ENCODE measurements at regions not wholly inside any gene's neighbourhood (a gene's known extent, or its start where the extent isn't known, plus 50 kb on each side); places are given as distances from the start of the nearest gene placed in this dataset.
"Not testable (repeated sequence)": the region's sequence is repeated elsewhere in the genome, so short reads cannot be mapped to it uniquely, and the experiment has no call there.

- H3K4me3 Mint-ChIP-seq, result no peak overlapping the region
- H3K27ac Mint-ChIP-seq, result no peak overlapping the region
- H3K36me3 Mint-ChIP-seq (ENCODE audit: low read depth), result no peaks in the 10 kb centered on the region
- peaks cover 12% of the 10 kb centered on the region for H3K9me3 Mint-ChIP-seq
- H3K27me3 Mint-ChIP-seq (ENCODE audit: low read depth), result peaks cover 5% of the 10 kb centered on the region
- H3K4me1 Mint-ChIP-seq, result no peaks in the 10 kb centered on the region
- no peak for TF ChIP-seq CTCF (IDR thresholded peaks at IDR 0.05; ENCODE audit: unreplicated experiment in 3 of 3)
Measured at GRCh38 chr6:67812125-67812524, 823.0 kb upstream of the ADGRB3 start.

GRCh38 chr6:67811239-67812037, 823.6 kb upstream of the ADGRB3 start:
- peaks cover 12% of the 10 kb centered on the region for H3K9me3 Mint-ChIP-seq
- H3K4me1 Mint-ChIP-seq, result no peaks in the 10 kb centered on the region

DNA sequence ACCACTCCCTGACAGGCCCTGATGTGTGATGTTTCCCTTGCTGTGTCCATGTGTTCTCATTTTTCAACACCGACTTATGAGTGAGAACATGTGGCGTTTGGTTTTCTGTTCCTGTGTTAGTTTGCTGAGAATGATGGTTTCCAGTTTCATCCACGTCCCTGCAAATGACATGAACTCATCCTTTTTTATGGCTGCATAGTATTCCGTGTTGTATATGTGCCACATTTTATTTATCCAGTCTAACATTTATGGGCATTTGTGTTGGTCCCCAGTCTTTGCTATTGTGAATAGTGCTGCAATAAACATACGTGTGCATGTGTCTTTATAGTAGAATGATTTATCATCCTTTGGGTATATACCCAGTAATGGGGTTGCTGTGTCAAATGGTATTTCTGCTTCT, 830.3 kb upstream of the ADGRB3 start:
- H3K9me3 Mint-ChIP-seq; H3K36me3 Mint-ChIP-seq (ENCODE audit: low read depth); H3K27me3 Mint-ChIP-seq (ENCODE audit: low read depth); H3K4me1 Mint-ChIP-seq; H3K27ac Mint-ChIP-seq; H3K4me3 Mint-ChIP-seq: not testable (repeated sequence)

More at GRCh38 chr6:67811239-67812037, 823.6 kb upstream of the ADGRB3 start:
- no peak for TF ChIP-seq CTCF (IDR thresholded peaks at IDR 0.05; ENCODE audit: unreplicated experiment in 3 of 3)
- Mint-ChIP-seq H3K4me3 (no peak overlapping the region), H3K27me3 (ENCODE audit: low read depth) (peaks cover 5% of the 10 kb centered on the region), H3K36me3 (ENCODE audit: low read depth) (no peaks in the 10 kb centered on the region), H3K27ac (no peak overlapping the region)

GRCh38 chr6:67802771-67803170, 832.3 kb upstream of the ADGRB3 start:
- TF ChIP-seq CTCF (IDR thresholded peaks at IDR 0.05; ENCODE audit: unreplicated experiment in 3 of 3), result no peak
- Mint-ChIP-seq H3K36me3 (ENCODE audit: low read depth) (no peaks in the 10 kb centered on the region), H3K4me3 (no peak overlapping the region), H3K27me3 (ENCODE audit: low read depth) (no peaks in the 10 kb centered on the region), H3K4me1 (no peaks in the 10 kb centered on the region), H3K9me3 (peaks cover 8% of the 10 kb centered on the region), H3K27ac (no peak overlapping the region)

DNA sequence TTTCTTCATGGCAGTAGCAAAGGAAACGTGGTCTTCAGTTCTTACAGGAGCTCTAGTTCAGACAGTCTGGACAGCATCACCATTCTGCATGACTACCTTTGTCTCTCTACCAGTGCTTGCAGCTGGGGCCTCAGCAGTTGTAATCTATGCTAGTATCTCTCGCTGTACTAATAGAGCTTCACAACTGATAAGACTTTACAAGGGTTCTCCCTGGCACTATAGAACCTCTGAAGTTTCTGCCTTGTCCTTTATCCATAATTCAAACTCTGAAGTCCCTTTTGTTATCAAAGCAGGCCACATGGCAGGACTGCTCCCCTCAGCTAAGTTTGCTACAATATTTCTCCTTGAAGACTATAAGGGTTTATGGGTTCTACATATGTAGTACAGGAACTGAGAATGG, 842.1 kb upstream of the ADGRB3 start:
- Mint-ChIP-seq H3K4me3 (no peak overlapping the region), H3K36me3 (ENCODE audit: low read depth) (no peaks in the 10 kb centered on the region), H3K9me3 (no peaks in the 10 kb centered on the region), H3K27ac (no peak overlapping the region), H3K27me3 (ENCODE audit: low read depth) (no peaks in the 10 kb centered on the region), H3K4me1 (no peaks in the 10 kb centered on the region)
- TF ChIP-seq CTCF (IDR thresholded peaks at IDR 0.05; ENCODE audit: unreplicated experiment in 3 of 3), result no peak

- no peak overlapping the region for H3K4me3 Mint-ChIP-seq
- H3K9me3 Mint-ChIP-seq, result peaks cover 3% of the 10 kb centered on the region
- no peaks in the 10 kb centered on the region for H3K36me3 Mint-ChIP-seq (ENCODE audit: low read depth)
- no peak for TF ChIP-seq CTCF (IDR thresholded peaks at IDR 0.05; ENCODE audit: unreplicated experiment in 3 of 3)
- no peaks in the 10 kb centered on the region for H3K27me3 Mint-ChIP-seq (ENCODE audit: low read depth)
- H3K27ac Mint-ChIP-seq, result no peak overlapping the region
- no peaks in the 10 kb centered on the region for H3K4me1 Mint-ChIP-seq
Measured at GRCh38 chr6:67790569-67790968, 844.5 kb upstream of the ADGRB3 start.

DNA sequence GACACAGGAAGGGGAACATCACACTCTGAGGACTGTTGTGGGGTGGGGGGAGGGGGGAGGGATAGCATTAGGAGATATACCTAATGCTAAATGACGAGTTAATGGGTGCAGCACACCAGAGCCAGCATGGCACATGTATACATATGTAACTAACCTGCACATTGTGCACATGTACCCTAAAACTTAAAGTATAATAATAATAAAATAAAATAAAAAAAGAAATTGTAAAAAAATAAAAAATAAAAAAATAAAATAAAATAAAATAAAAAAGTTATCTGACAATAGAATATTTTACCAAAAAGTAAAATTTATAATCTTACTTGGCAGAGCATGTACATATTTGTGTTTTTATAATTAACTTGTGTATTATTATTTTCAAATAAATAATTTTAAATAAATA, 848.0 kb upstream of the ADGRB3 start:
- not testable (repeated sequence) for H3K9me3 Mint-ChIP-seq; H3K27me3 Mint-ChIP-seq (ENCODE audit: low read depth); H3K36me3 Mint-ChIP-seq (ENCODE audit: low read depth); H3K4me1 Mint-ChIP-seq; H3K27ac Mint-ChIP-seq; H3K4me3 Mint-ChIP-seq

All from nephron (organoid).